Gastrocnemius medialis (tissue), 4 donors: ENCODE measurements at regions not wholly inside any gene's neighbourhood (a gene's known extent, or its start where the extent isn't known, plus 50 kb on each side); places are given as distances from the start of the nearest gene placed in this dataset.

Source experiments
- CTCF ChIP-seq, 5 experiments: fragments of 450-650 bp in 3 of 5; fragments of 200-600 bp in 2 of 5; sonication (generic) in 2 of 5; IDR thresholded peaks in 4 of 5; conservative IDR thresholded peaks in 1 of 5; 1 replicate in 4 of 5; 2 replicates in 1 of 5; pipeline ENCODE4 v1.5.1; 2016 to 2019; ENCODE audit warnings: antibody characterized with exemption in 5 of 5, mild to moderate bottlenecking in 3 of 5, moderate library complexity in 3 of 5
- POLR2A ChIP-seq, 2 donors: fragments of 450-650 bp; IDR thresholded peaks; one replicate each; pipeline ENCODE4 v1.6.1; 2017; ENCODE audit warnings: antibody characterized with exemption in 2 of 2, mild to moderate bottlenecking in 2 of 2, moderate library complexity in 2 of 2

GRCh38 chr3:64985072-64985471, 297.3 kb upstream of the ADAMTS9 start:
- TF ChIP-seq CTCF (IDR thresholded peaks at IDR 0.05 in 4 of 5, conservative IDR thresholded peaks at IDR 0.05 in 1 of 5) = no peak
- no peak for TF ChIP-seq POLR2A (IDR thresholded peaks at IDR 0.05)
